Erythroblast (primary cell): ENCODE measurements at regions not wholly inside any gene's neighbourhood (a gene's known extent, or its start where the extent isn't known, plus 50 kb on each side); places are given as distances from the start of the nearest gene placed in this dataset.

Source experiments
- GATA1 ChIP-seq: IDR thresholded peaks from 2 replicates; pipeline ENCODE4 v1.6.1; 2011; ENCODE audit warnings: low read depth, mild to moderate bottlenecking, control low read depth, low read length, moderate library complexity
- POLR2A ChIP-seq: IDR thresholded peaks from 2 replicates; pipeline ENCODE4 v1.6.1; 2011; ENCODE audit warnings: mild to moderate bottlenecking, low read length

GRCh38 chr3:153023896-153024295 is 138.1 kb upstream of the RAP2B start:
- TF ChIP-seq POLR2A (no peak), GATA1 (no peak)
